HepG2 (cell line): ENCODE measurements at regions not wholly inside any gene's neighbourhood (a gene's known extent, or its start where the extent isn't known, plus 50 kb on each side); places are given as distances from the start of the nearest gene placed in this dataset.

ENCODE experiments used
- ATF7 ChIP-seq, 2 experiments: fragments of 450-650 bp in 1 of 2; sonication (generic) in 1 of 2; formaldehyde crosslinking in 1 of 2; IDR thresholded peaks; 2 replicates each; pipeline versions ENCODE4 v1.4.0 to v1.6.1; 2016 to 2020; ENCODE audit warnings: antibody characterized with exemption in 1 of 2, mild to moderate bottlenecking in 1 of 2, missing genetic modification reagents in 1 of 2
- ELF3 ChIP-seq: IDR thresholded peaks from 2 replicates; pipeline ENCODE4 v1.6.1; 2016; ENCODE audit warnings: missing genetic modification reagents, missing compliant biosample characterization
- FIP1L1 ChIP-seq: fragments of 200-400 bp; formaldehyde crosslinking; IDR thresholded peaks from 2 replicates; pipeline ENCODE4 v1.6.1; 2018; ENCODE audit warnings: low read depth, mild to moderate bottlenecking, low read length, moderate library complexity, borderline replicate concordance; ENCODE audit not compliant: insufficient read depth
- MIXL1 ChIP-seq: IDR thresholded peaks from 2 replicates; pipeline ENCODE4 v1.6.1; 2016
- NFIC ChIP-seq: IDR thresholded peaks from 2 replicates; pipeline ENCODE4 v1.6.1; 2012; ENCODE audit warnings: mild to moderate bottlenecking, low read length, inconsistent platforms
- NR2C2 ChIP-seq: sonication (generic); formaldehyde crosslinking; IDR thresholded peaks from 2 replicates; pipeline ENCODE4 v1.4.0; 2020; ENCODE audit warnings: missing genetic modification reagents, mild to moderate bottlenecking, moderate library complexity, borderline replicate concordance
- POLR2A ChIP-seq, 2 experiments: IDR thresholded peaks; 2 replicates each; pipeline ENCODE4 v1.6.1; 2011; ENCODE audit warnings: low read depth in 2 of 2, low read length in 2 of 2, mild to moderate bottlenecking in 1 of 2, moderate library complexity in 1 of 2; ENCODE audit not compliant: insufficient read depth in 1 of 2
- SNRNP70 ChIP-seq: fragments of 200-400 bp; formaldehyde crosslinking; IDR thresholded peaks from 2 replicates; pipeline ENCODE4 v1.6.1; 2017; ENCODE audit warnings: mild to moderate bottlenecking, low read depth, low read length, moderate library complexity
- SSRP1 ChIP-seq: IDR thresholded peaks from 2 replicates; pipeline ENCODE4 v1.6.1; 2016; ENCODE audit warnings: control low read depth
- TEAD3 ChIP-seq: optimal IDR thresholded peaks from 2 replicates; pipeline ENCODE3; 2016; ENCODE audit warnings: borderline replicate concordance
- ZBTB21 ChIP-seq: sonication (generic); formaldehyde crosslinking; IDR thresholded peaks from 2 replicates; pipeline ENCODE4 v1.4.0; 2020; ENCODE audit warnings: missing genetic modification reagents
- ZNF205 ChIP-seq: IDR thresholded peaks from 2 replicates; pipeline ENCODE4 v1.6.1; 2018; ENCODE audit warnings: missing biosample characterization, missing genetic modification reagents
- ZNF414 ChIP-seq: sonication (generic); formaldehyde crosslinking; IDR thresholded peaks from 2 replicates; pipeline ENCODE4 v1.5.0; 2020; ENCODE audit warnings: missing genetic modification reagents
- ZNF510 ChIP-seq: sonication (generic); formaldehyde crosslinking; IDR thresholded peaks from 2 replicates; pipeline ENCODE4 v1.4.0; 2020; ENCODE audit warnings: low read depth, mild to moderate bottlenecking, missing genetic modification reagents
- TF ChIP-seq, protein P1 (sequence below): sonication (generic); formaldehyde crosslinking; IDR thresholded peaks from 2 replicates; pipeline ENCODE4 v1.4.0; 2020; ENCODE audit warnings: missing genetic modification reagents, borderline replicate concordance
- TF ChIP-seq, protein P2 (sequence below): sonication (generic); formaldehyde crosslinking; IDR thresholded peaks from 2 replicates; pipeline ENCODE4 v1.4.0; 2020; ENCODE audit warnings: mild to moderate bottlenecking, missing genetic modification reagents
- TF ChIP-seq, protein P3 (sequence below): sonication (generic); formaldehyde crosslinking; IDR thresholded peaks from 2 replicates; pipeline ENCODE4 v1.4.0; 2020; ENCODE audit warnings: mild to moderate bottlenecking, missing genetic modification reagents
- TF ChIP-seq, protein P4 (sequence below): sonication (generic); formaldehyde crosslinking; IDR thresholded peaks from 2 replicates; pipeline ENCODE4 v1.9.0; 2021; ENCODE audit warnings: mild to moderate bottlenecking, missing genetic modification reagents
- TF ChIP-seq, protein P5 (sequence below): sonication (generic); formaldehyde crosslinking; IDR thresholded peaks from 2 replicates; pipeline ENCODE4 v1.4.0; 2020; ENCODE audit warnings: missing genetic modification reagents, borderline replicate concordance

GRCh38 chr2:8413589-8414135 is 268.2 kb upstream of the ID2 start (continued):
- TF ChIP-seq ZNF510: 0 out of 2 replicates have a peak, but pooled peaks have one; percentile 36
- TF ChIP-seq, protein P1, sequence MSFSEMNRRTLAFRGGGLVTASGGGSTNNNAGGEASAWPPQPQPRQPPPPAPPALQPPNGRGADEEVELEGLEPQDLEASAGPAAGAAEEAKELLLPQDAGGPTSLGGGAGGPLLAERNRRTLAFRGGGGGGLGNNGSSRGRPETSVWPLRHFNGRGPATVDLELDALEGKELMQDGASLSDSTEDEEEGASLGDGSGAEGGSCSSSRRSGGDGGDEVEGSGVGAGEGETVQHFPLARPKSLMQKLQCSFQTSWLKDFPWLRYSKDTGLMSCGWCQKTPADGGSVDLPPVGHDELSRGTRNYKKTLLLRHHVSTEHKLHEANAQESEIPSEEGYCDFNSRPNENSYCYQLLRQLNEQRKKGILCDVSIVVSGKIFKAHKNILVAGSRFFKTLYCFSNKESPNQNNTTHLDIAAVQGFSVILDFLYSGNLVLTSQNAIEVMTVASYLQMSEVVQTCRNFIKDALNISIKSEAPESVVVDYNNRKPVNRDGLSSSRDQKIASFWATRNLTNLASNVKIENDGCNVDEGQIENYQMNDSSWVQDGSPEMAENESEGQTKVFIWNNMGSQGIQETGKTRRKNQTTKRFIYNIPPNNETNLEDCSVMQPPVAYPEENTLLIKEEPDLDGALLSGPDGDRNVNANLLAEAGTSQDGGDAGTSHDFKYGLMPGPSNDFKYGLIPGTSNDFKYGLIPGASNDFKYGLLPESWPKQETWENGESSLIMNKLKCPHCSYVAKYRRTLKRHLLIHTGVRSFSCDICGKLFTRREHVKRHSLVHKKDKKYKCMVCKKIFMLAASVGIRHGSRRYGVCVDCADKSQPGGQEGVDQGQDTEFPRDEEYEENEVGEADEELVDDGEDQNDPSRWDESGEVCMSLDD (CRISPR knock-in tag): no peak
- TF ChIP-seq ZNF205 (CRISPR knock-in tag): no peak
- TF ChIP-seq ZNF414 (CRISPR knock-in tag): peak; percentile 55; the same call in 1 of the 2 replicates
- no peak for TF ChIP-seq POLR2A (IDR thresholded peaks at IDR 0.05; ENCODE audit: insufficient read depth in 1 of 2, low read depth in 2 of 2, low read length in 2 of 2)
- 0 out of 2 replicates have a peak, but pooled peaks have one; percentile 38 for TF ChIP-seq SSRP1 (CRISPR knock-in tag)
- TF ChIP-seq MIXL1: no peak
- TF ChIP-seq TEAD3: peak; percentile 20
- no peak for TF ChIP-seq FIP1L1
- peak; percentile 39; the same call in 1 of the 2 replicates for TF ChIP-seq ELF3 (CRISPR knock-in tag)
- no peak for TF ChIP-seq ZBTB21
- TF ChIP-seq NR2C2 (CRISPR knock-in tag): peak; percentile 57; the same call in 1 of the 2 replicates
- no peak for TF ChIP-seq SNRNP70
- TF ChIP-seq, protein P2, sequence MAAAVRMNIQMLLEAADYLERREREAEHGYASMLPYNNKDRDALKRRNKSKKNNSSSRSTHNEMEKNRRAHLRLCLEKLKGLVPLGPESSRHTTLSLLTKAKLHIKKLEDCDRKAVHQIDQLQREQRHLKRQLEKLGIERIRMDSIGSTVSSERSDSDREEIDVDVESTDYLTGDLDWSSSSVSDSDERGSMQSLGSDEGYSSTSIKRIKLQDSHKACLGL (CRISPR knock-in tag): no peak
- TF ChIP-seq, protein P3, sequence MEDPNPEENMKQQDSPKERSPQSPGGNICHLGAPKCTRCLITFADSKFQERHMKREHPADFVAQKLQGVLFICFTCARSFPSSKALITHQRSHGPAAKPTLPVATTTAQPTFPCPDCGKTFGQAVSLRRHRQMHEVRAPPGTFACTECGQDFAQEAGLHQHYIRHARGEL (CRISPR knock-in tag): no peak
- TF ChIP-seq, protein P4, sequence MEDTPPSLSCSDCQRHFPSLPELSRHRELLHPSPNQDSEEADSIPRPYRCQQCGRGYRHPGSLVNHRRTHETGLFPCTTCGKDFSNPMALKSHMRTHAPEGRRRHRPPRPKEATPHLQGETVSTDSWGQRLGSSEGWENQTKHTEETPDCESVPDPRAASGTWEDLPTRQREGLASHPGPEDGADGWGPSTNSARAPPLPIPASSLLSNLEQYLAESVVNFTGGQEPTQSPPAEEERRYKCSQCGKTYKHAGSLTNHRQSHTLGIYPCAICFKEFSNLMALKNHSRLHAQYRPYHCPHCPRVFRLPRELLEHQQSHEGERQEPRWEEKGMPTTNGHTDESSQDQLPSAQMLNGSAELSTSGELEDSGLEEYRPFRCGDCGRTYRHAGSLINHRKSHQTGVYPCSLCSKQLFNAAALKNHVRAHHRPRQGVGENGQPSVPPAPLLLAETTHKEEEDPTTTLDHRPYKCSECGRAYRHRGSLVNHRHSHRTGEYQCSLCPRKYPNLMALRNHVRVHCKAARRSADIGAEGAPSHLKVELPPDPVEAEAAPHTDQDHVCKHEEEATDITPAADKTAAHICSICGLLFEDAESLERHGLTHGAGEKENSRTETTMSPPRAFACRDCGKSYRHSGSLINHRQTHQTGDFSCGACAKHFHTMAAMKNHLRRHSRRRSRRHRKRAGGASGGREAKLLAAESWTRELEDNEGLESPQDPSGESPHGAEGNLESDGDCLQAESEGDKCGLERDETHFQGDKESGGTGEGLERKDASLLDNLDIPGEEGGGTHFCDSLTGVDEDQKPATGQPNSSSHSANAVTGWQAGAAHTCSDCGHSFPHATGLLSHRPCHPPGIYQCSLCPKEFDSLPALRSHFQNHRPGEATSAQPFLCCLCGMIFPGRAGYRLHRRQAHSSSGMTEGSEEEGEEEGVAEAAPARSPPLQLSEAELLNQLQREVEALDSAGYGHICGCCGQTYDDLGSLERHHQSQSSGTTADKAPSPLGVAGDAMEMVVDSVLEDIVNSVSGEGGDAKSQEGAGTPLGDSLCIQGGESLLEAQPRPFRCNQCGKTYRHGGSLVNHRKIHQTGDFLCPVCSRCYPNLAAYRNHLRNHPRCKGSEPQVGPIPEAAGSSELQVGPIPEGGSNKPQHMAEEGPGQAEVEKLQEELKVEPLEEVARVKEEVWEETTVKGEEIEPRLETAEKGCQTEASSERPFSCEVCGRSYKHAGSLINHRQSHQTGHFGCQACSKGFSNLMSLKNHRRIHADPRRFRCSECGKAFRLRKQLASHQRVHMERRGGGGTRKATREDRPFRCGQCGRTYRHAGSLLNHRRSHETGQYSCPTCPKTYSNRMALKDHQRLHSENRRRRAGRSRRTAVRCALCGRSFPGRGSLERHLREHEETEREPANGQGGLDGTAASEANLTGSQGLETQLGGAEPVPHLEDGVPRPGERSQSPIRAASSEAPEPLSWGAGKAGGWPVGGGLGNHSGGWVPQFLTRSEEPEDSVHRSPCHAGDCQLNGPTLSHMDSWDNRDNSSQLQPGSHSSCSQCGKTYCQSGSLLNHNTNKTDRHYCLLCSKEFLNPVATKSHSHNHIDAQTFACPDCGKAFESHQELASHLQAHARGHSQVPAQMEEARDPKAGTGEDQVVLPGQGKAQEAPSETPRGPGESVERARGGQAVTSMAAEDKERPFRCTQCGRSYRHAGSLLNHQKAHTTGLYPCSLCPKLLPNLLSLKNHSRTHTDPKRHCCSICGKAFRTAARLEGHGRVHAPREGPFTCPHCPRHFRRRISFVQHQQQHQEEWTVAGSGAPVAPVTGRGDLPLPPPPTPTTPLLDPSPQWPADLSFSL (CRISPR knock-in tag): peak; percentile 77
- TF ChIP-seq NFIC: peak; percentile 80
- no peak for TF ChIP-seq ATF7 (IDR thresholded peaks at IDR 0.05)
- no peak for TF ChIP-seq ATF7 (CRISPR knock-in tag; IDR thresholded peaks at IDR 0.05)
- TF ChIP-seq, protein P5, sequence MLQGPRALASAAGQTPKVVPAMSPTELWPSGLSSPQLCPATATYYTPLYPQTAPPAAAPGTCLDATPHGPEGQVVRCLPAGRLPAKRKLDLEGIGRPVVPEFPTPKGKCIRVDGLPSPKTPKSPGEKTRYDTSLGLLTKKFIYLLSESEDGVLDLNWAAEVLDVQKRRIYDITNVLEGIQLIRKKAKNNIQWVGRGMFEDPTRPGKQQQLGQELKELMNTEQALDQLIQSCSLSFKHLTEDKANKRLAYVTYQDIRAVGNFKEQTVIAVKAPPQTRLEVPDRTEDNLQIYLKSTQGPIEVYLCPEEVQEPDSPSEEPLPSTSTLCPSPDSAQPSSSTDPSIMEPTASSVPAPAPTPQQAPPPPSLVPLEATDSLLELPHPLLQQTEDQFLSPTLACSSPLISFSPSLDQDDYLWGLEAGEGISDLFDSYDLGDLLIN (CRISPR knock-in tag): no peak
